ENCODE measurements at regions not wholly inside any gene's neighbourhood (a gene's known extent, or its start where the extent isn't known, plus 50 kb on each side); places are given as distances from the start of the nearest gene placed in this dataset.

GRCh38 chr9:26559506-26559905 is 333.1 kb downstream of the CAAP1 start:
- ChIA-PET POLR2A (interaction anchor here (0.7 kb wide), 1 partner anchor 9 kb away, joined by 3 read pairs; no protein-coding TSS in a partner anchor), CTCF (ENCODE audit: unreplicated experiment) (no interaction called here)
- intact Hi-C loops (cut with micrococcal nuclease; ENCODE audit: unreplicated experiment) = no loop called here
- Histone ChIP-seq H3K9me2 (ENCODE audit: insufficient read depth, low read length) (no peaks in the 10 kb centered on the region), H3K4me2 (ENCODE audit: low read length) (no peak overlapping the region), H4K20me1 (ENCODE audit: insufficient read depth, low read length) (no peaks in the 10 kb centered on the region), H3K4me1 (ENCODE audit: insufficient read depth, low read length, poor library complexity, severe bottlenecking) (no peaks in the 10 kb centered on the region), H3K79me2 (ENCODE audit: insufficient read depth, low read depth, low read length) (no peaks in the 10 kb centered on the region), H3K27ac (ENCODE audit: low read depth, low read length, poor library complexity, severe bottlenecking) (no peak overlapping the region), H3K36me3 (ENCODE audit: insufficient read depth, low read length) (no peaks in the 10 kb centered on the region), H3K9me3 (ENCODE audit: low read length) (no peaks in the 10 kb centered on the region), H2AFZ (ENCODE audit: low read length) (no peak overlapping the region), H3K4me3 (ENCODE audit: low read depth, low read length, poor library complexity, severe bottlenecking) (no peak overlapping the region)
- no TSS peak for BruUV-seq (replicated peaks)
- TF ChIP-seq CTCF (conservative IDR thresholded peaks at IDR 0.05; ENCODE audit: low read length) (no peak), EZH2phosphoT487 (IDR thresholded peaks at IDR 0.05; ENCODE audit: borderline replicate concordance, low read depth, low read length) (no peak)
- no peak for DNase-seq (ENCODE audit: low spot score)

GRCh38 chr9:26551971-26552370 is 340.6 kb downstream of the CAAP1 start:
- no TSS peak for BruUV-seq (replicated peaks)
- no peaks in the 10 kb centered on the region for H3K4me1 ChIP-seq (ENCODE audit: insufficient read depth, low read length, poor library complexity, severe bottlenecking)
- no peak overlapping the region for H3K27ac ChIP-seq (ENCODE audit: low read depth, low read length, poor library complexity, severe bottlenecking)
- no peak overlapping the region for H2AFZ ChIP-seq (ENCODE audit: low read length)
- intact Hi-C loops (cut with micrococcal nuclease; ENCODE audit: unreplicated experiment) = no loop called here
- DNase-seq (ENCODE audit: low spot score) = no peak
- no peak overlapping the region for H3K4me3 ChIP-seq (ENCODE audit: low read depth, low read length, poor library complexity, severe bottlenecking)
- no peaks in the 10 kb centered on the region for H4K20me1 ChIP-seq (ENCODE audit: insufficient read depth, low read length)
- TF ChIP-seq EZH2phosphoT487 (IDR thresholded peaks at IDR 0.05; ENCODE audit: borderline replicate concordance, low read depth, low read length) = no peak
- TF ChIP-seq CTCF (conservative IDR thresholded peaks at IDR 0.05; ENCODE audit: low read length) = no peak
- H3K9me2 ChIP-seq (ENCODE audit: insufficient read depth, low read length) = no peaks in the 10 kb centered on the region
- H3K36me3 ChIP-seq (ENCODE audit: insufficient read depth, low read length) = no peaks in the 10 kb centered on the region
- CTCF ChIA-PET (ENCODE audit: unreplicated experiment) = no interaction called here
- H3K4me2 ChIP-seq (ENCODE audit: low read length) = no peak overlapping the region
- no peaks in the 10 kb centered on the region for H3K79me2 ChIP-seq (ENCODE audit: insufficient read depth, low read depth, low read length)
- POLR2A ChIA-PET = no interaction called here
- no peaks in the 10 kb centered on the region for H3K9me3 ChIP-seq (ENCODE audit: low read length)

GRCh38 chr9:26551451-26551850 is 341.2 kb downstream of the CAAP1 start:
- Histone ChIP-seq H3K4me2 (ENCODE audit: low read length) (no peak overlapping the region), H3K4me1 (ENCODE audit: insufficient read depth, low read length, poor library complexity, severe bottlenecking) (no peaks in the 10 kb centered on the region), H2AFZ (ENCODE audit: low read length) (no peak overlapping the region), H3K9me2 (ENCODE audit: insufficient read depth, low read length) (no peaks in the 10 kb centered on the region), H3K36me3 (ENCODE audit: insufficient read depth, low read length) (no peaks in the 10 kb centered on the region), H3K79me2 (ENCODE audit: insufficient read depth, low read depth, low read length) (no peaks in the 10 kb centered on the region), H3K9me3 (ENCODE audit: low read length) (no peaks in the 10 kb centered on the region), H3K4me3 (ENCODE audit: low read depth, low read length, poor library complexity, severe bottlenecking) (no peak overlapping the region), H4K20me1 (ENCODE audit: insufficient read depth, low read length) (no peaks in the 10 kb centered on the region), H3K27ac (ENCODE audit: low read depth, low read length, poor library complexity, severe bottlenecking) (no peak overlapping the region)
- TF ChIP-seq EZH2phosphoT487 (IDR thresholded peaks at IDR 0.05; ENCODE audit: borderline replicate concordance, low read depth, low read length) (no peak), CTCF (conservative IDR thresholded peaks at IDR 0.05; ENCODE audit: low read length) (no peak)
- POLR2A ChIA-PET = no interaction called here
- intact Hi-C loops (cut with micrococcal nuclease; ENCODE audit: unreplicated experiment) = no loop called here
- no TSS peak for BruUV-seq (replicated peaks)
- CTCF ChIA-PET (ENCODE audit: unreplicated experiment) = no interaction called here
- no peak for DNase-seq (ENCODE audit: low spot score)

Measured in OCI-LY7 (cell line).